H9 (cell line): ENCODE measurements at regions not wholly inside any gene's neighbourhood (a gene's known extent, or its start where the extent isn't known, plus 50 kb on each side); places are given as distances from the start of the nearest gene placed in this dataset.

Source experiments
- DNase-seq: peaks from one replicate; pipeline ENCODE4 v3.0.0-alpha.2; 2017
- H2AFZ ChIP-seq: one replicate; pipeline ENCODE4 v1.6.1; 2013; ENCODE audit warnings: mild to moderate bottlenecking, low read length, control low read depth, moderate library complexity
- H2AK5ac ChIP-seq: 2 replicates; pipeline ENCODE4 v1.6.1; 2013; ENCODE audit warnings: low read length, control low read depth, mixed read lengths; ENCODE audit not compliant: insufficient read length
- H2BK120ac ChIP-seq: one replicate; pipeline ENCODE4 v1.6.1; 2013; ENCODE audit warnings: low read depth, mild to moderate bottlenecking, low read length, control low read depth, inconsistent platforms; ENCODE audit not compliant: poor library complexity, severe bottlenecking
- H2BK12ac ChIP-seq: 2 replicates; pipeline ENCODE4 v1.6.1; 2013; ENCODE audit warnings: low read length, control low read depth, mixed read lengths, low read depth; ENCODE audit not compliant: insufficient read length
- H2BK15ac ChIP-seq: 2 replicates; pipeline ENCODE4 v1.6.1; 2013; ENCODE audit warnings: low read depth, low read length, control low read depth
- H2BK20ac ChIP-seq: one replicate; pipeline ENCODE4 v1.6.1; 2013; ENCODE audit warnings: low read depth, mild to moderate bottlenecking, low read length, control low read depth, inconsistent platforms; ENCODE audit not compliant: poor library complexity, severe bottlenecking
- H2BK5ac ChIP-seq: 2 replicates; pipeline ENCODE4 v1.6.1; 2013; ENCODE audit warnings: low read length, control low read depth, mixed read lengths; ENCODE audit not compliant: insufficient read length
- H3K14ac ChIP-seq: 2 replicates; pipeline ENCODE4 v1.6.1; 2013; ENCODE audit warnings: low read length, control low read depth; ENCODE audit not compliant: insufficient read depth
- H3K18ac ChIP-seq: 2 replicates; pipeline ENCODE4 v1.6.1; 2013; ENCODE audit warnings: low read depth, mild to moderate bottlenecking, mixed read lengths, low read length, control low read depth; ENCODE audit not compliant: insufficient read length
- H3K23ac ChIP-seq: 2 replicates; pipeline ENCODE4 v1.6.1; 2013; ENCODE audit warnings: low read length, control low read depth, mixed read lengths, low read depth; ENCODE audit not compliant: insufficient read length
- H3K23me2 ChIP-seq: 2 replicates; pipeline ENCODE4 v1.6.1; 2013; ENCODE audit warnings: low read depth, mild to moderate bottlenecking, mixed read lengths, low read length, control low read depth; ENCODE audit not compliant: insufficient read length, poor library complexity, severe bottlenecking
- H3K27ac ChIP-seq: 2 replicates; pipeline ENCODE4 v1.5.1; 2013; ENCODE audit warnings: low read length, control low read depth, mixed read lengths, low read depth; ENCODE audit not compliant: insufficient read length
- H3K27me3 ChIP-seq: 2 replicates; pipeline ENCODE4 v1.6.1; 2013; ENCODE audit warnings: low read length, control low read depth, inconsistent platforms; ENCODE audit not compliant: insufficient read depth
- H3K4ac ChIP-seq: 2 replicates; pipeline ENCODE4 v1.6.1; 2013; ENCODE audit warnings: low read depth, mild to moderate bottlenecking, control low read depth, inconsistent platforms, low read length, moderate library complexity
- H3K4me1 ChIP-seq: 2 replicates; pipeline ENCODE4 v1.6.1; 2013; ENCODE audit warnings: low read length, control low read depth, inconsistent platforms; ENCODE audit not compliant: insufficient read depth
- H3K4me2 ChIP-seq: 2 replicates; pipeline ENCODE4 v1.6.1; 2013; ENCODE audit warnings: low read length, control low read depth, mixed read lengths; ENCODE audit not compliant: insufficient read length, insufficient read depth
- H3K56ac ChIP-seq: 2 replicates; pipeline ENCODE4 v1.6.1; 2013; ENCODE audit warnings: low read depth, mild to moderate bottlenecking, mixed read lengths, low read length, control low read depth; ENCODE audit not compliant: insufficient read length
- H3K79me1 ChIP-seq: 2 replicates; pipeline ENCODE4 v1.6.1; 2013; ENCODE audit warnings: low read depth, mild to moderate bottlenecking, moderate library complexity, low read length, control low read depth, inconsistent platforms; ENCODE audit not compliant: insufficient read depth, poor library complexity, severe bottlenecking
- H3K79me2 ChIP-seq: 2 replicates; pipeline ENCODE4 v1.6.1; 2013; ENCODE audit warnings: low read length, control low read depth, inconsistent platforms; ENCODE audit not compliant: insufficient read depth
- H3K9ac ChIP-seq: 2 replicates; pipeline ENCODE4 v1.6.1; 2013; ENCODE audit warnings: low read length, control low read depth, mixed read lengths; ENCODE audit not compliant: insufficient read length; ENCODE audit errors: extremely low read depth
- H3K9me3 ChIP-seq: one replicate; pipeline ENCODE4 v1.6.1; 2013; ENCODE audit warnings: low read depth, low read length, inconsistent platforms; ENCODE audit not compliant: control insufficient read depth
- H3T11ph ChIP-seq: one replicate; pipeline ENCODE4 v1.6.1; 2013; ENCODE audit warnings: mild to moderate bottlenecking, low read length, control low read depth, inconsistent platforms
- H4K20me1 ChIP-seq: one replicate; pipeline ENCODE4 v1.6.1; 2013; ENCODE audit not compliant: control insufficient read depth, insufficient read length, insufficient read depth
- H4K5ac ChIP-seq: 2 replicates; pipeline ENCODE4 v1.6.1; 2013; ENCODE audit warnings: low read depth, mild to moderate bottlenecking, mixed read lengths, low read length, control low read depth; ENCODE audit not compliant: insufficient read length
- H4K8ac ChIP-seq: replicated peaks from 2 replicates; pipeline ENCODE4 v1.6.1; 2013; ENCODE audit warnings: low read length, control low read depth, mixed read lengths, low read depth; ENCODE audit not compliant: insufficient read length
- H4K91ac ChIP-seq: 2 replicates; pipeline ENCODE4 v1.6.1; 2013; ENCODE audit warnings: low read depth, mild to moderate bottlenecking, moderate library complexity, mixed read lengths, low read length, control low read depth; ENCODE audit not compliant: insufficient read length
- H3K27ac Mint-ChIP-seq, 3 experiments: 2 replicates in 2 of 3; 3 replicates in 1 of 3; pipeline ENCODE4 v1.8.0; 2020 to 2021; ENCODE audit warnings: mixed read lengths in 3 of 3, mild to moderate bottlenecking in 1 of 3, moderate library complexity in 1 of 3
- H3K27me3 Mint-ChIP-seq: 2 replicates; pipeline ENCODE4 v1.8.0; 2021; ENCODE audit warnings: low read depth, mild to moderate bottlenecking, moderate library complexity, mixed read lengths
- H3K36me3 Mint-ChIP-seq, 3 experiments: 2 replicates in 2 of 3; 3 replicates in 1 of 3; pipeline ENCODE4 v1.8.0; 2020 to 2021; ENCODE audit warnings: low read depth in 3 of 3, mixed read lengths in 3 of 3; ENCODE audit not compliant: insufficient read depth in 1 of 3
- H3K4me1 Mint-ChIP-seq, 2 experiments: 2 replicates each; pipeline ENCODE4 v1.8.0; 2020; ENCODE audit warnings: mixed read lengths in 2 of 2
- H3K4me3 Mint-ChIP-seq, 2 experiments: 2 replicates in 1 of 2; 3 replicates in 1 of 2; pipeline ENCODE4 v1.8.0; 2020 to 2021; ENCODE audit warnings: mild to moderate bottlenecking in 2 of 2, mixed read lengths in 2 of 2, moderate library complexity in 1 of 2
- H3K9me3 Mint-ChIP-seq, 2 experiments: 2 replicates in 1 of 2; 3 replicates in 1 of 2; pipeline ENCODE4 v1.8.0; 2020; ENCODE audit warnings: mild to moderate bottlenecking in 2 of 2, mixed read lengths in 2 of 2, moderate library complexity in 1 of 2
- WGBS: extraction: QIAGEN DNeasy Blood & Tissue Kit; methylation state at CpG from one replicate; pipeline ENCODE4 v1.1.7; 2013; ENCODE audit warnings: missing lambda C conversion rate, low lambda C conversion rate, mixed read lengths; ENCODE audit not compliant: insufficient read length; ENCODE audit errors: extremely low coverage; 5-methylcytosine and 5-hydroxymethylcytosine counted together
- TF ChIP-seq, protein P1 (sequence below): fragments of 200-600 bp; sonication (generic); conservative IDR thresholded peaks from 3 replicates; pipeline ENCODE4 v1.8.0; 2021; ENCODE audit warnings: antibody characterized with exemption, mild to moderate bottlenecking

DNA sequence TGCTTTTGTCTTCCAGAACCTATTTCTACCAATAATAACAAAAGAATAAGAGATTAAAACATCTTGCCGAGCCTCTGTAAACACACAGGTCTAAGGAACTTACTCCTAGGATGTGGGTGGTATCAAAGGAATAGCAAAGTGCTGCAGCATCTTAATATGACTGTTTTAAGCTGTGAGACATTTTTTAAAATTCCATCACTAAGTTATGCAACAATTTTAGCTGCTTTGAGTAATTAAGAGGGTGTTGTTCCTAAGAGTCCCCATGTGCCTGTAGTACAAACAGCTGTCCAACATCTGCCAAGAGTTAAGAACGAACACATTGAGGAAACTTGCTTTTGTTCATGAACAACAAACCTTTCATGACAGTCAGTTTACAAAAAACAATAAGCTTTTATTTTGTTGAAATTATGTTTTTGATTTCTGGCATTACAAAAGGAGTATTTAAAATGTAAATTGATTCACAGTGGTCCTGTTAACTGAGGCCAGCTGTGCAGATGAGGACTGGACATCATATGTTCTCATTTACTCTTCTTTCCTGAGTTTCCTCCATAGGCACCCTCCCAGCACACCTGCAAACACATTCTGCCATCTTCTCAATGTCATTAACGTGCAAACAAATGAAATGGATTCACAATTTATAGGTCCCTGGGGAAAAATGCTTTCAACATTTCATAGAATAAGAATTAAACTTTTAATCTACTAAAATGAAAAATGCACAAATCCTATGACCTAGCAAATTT is 337.3 kb upstream of the ARHGEF26 start:
- Histone ChIP-seq H3K14ac (no peak overlapping the region), H2BK15ac (no peak overlapping the region), H3K27ac (no peak overlapping the region), H4K5ac (no peak overlapping the region), H2BK12ac (no peak overlapping the region), H3K23me2 (no peaks in the 10 kb centered on the region), H4K91ac (no peak overlapping the region), H2BK5ac (no peak overlapping the region), H3K79me1 (no peaks in the 10 kb centered on the region), H3K27me3 (no peaks in the 10 kb centered on the region), H3K23ac (no peak overlapping the region), H3K9me3 (no peaks in the 10 kb centered on the region), H3K4me2 (no peak overlapping the region), H3K18ac (no peak overlapping the region), H3K4me1 (no peaks in the 10 kb centered on the region), H4K20me1 (no peaks in the 10 kb centered on the region), H2BK120ac (no peak overlapping the region), H3K4ac (no peak overlapping the region), H2AFZ (no peak overlapping the region), H3T11ph (no peak overlapping the region), H2BK20ac (no peak overlapping the region), H3K79me2 (no peaks in the 10 kb centered on the region), H4K8ac (no peak overlapping the region), H3K56ac (no peak overlapping the region), H3K9ac (no peak overlapping the region), H2AK5ac (no peak overlapping the region)
- no peaks in the 10 kb centered on the region for H3K36me3 Mint-ChIP-seq
- H3K4me1 Mint-ChIP-seq, result peaks cover 14 to 21% of the 10 kb centered on the region in 2 experiments
- no peak for DNase-seq
- no peaks in the 10 kb centered on the region for H3K9me3 Mint-ChIP-seq
- TF ChIP-seq, protein P1, sequence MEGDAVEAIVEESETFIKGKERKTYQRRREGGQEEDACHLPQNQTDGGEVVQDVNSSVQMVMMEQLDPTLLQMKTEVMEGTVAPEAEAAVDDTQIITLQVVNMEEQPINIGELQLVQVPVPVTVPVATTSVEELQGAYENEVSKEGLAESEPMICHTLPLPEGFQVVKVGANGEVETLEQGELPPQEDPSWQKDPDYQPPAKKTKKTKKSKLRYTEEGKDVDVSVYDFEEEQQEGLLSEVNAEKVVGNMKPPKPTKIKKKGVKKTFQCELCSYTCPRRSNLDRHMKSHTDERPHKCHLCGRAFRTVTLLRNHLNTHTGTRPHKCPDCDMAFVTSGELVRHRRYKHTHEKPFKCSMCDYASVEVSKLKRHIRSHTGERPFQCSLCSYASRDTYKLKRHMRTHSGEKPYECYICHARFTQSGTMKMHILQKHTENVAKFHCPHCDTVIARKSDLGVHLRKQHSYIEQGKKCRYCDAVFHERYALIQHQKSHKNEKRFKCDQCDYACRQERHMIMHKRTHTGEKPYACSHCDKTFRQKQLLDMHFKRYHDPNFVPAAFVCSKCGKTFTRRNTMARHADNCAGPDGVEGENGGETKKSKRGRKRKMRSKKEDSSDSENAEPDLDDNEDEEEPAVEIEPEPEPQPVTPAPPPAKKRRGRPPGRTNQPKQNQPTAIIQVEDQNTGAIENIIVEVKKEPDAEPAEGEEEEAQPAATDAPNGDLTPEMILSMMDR, result no peak
- H3K4me3 Mint-ChIP-seq, result no peak overlapping the region
- no peaks in the 10 kb centered on the region; the same call in 1 of the 2 replicates for H3K27me3 Mint-ChIP-seq
- H3K27ac Mint-ChIP-seq, result no peak overlapping the region
- WGBS, result no CpG with 5 or more reads among the region's 3 CpGs
